ENCODE measurements at regions not wholly inside any gene's neighbourhood (a gene's known extent, or its start where the extent isn't known, plus 50 kb on each side); places are given as distances from the start of the nearest gene placed in this dataset.

DNA sequence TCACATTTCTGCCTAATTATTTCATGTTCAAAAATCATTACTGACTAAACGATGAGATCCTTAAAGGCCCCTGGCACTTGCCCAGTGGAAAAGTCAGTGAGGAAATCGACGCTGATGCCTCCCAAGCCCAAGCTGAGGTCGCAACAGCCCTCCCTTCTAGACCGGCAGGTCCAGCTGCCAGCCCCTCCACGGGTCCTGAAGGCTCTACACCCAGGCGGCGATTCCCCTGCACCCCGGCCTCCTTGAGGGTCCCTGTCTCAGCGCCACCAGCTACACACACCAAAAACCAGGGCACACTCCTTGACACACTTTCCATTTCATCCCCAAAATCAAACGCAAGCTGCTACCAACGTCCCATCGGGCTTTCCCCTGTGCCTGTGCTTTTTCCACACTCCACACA, 200.1 kb upstream of the RNF32 start:
- no peak overlapping the region for H3K27ac ChIP-seq
- TF ChIP-seq, protein P1, sequence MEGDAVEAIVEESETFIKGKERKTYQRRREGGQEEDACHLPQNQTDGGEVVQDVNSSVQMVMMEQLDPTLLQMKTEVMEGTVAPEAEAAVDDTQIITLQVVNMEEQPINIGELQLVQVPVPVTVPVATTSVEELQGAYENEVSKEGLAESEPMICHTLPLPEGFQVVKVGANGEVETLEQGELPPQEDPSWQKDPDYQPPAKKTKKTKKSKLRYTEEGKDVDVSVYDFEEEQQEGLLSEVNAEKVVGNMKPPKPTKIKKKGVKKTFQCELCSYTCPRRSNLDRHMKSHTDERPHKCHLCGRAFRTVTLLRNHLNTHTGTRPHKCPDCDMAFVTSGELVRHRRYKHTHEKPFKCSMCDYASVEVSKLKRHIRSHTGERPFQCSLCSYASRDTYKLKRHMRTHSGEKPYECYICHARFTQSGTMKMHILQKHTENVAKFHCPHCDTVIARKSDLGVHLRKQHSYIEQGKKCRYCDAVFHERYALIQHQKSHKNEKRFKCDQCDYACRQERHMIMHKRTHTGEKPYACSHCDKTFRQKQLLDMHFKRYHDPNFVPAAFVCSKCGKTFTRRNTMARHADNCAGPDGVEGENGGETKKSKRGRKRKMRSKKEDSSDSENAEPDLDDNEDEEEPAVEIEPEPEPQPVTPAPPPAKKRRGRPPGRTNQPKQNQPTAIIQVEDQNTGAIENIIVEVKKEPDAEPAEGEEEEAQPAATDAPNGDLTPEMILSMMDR (conservative IDR thresholded peaks at IDR 0.05; ENCODE audit: low read depth): no peak
- no peak for DNase-seq (ENCODE audit: low spot score)
- ChIA-PET POLR2A (ENCODE audit: low non-redundant PET) (no interaction called here), CTCF (no interaction called here)

DNA sequence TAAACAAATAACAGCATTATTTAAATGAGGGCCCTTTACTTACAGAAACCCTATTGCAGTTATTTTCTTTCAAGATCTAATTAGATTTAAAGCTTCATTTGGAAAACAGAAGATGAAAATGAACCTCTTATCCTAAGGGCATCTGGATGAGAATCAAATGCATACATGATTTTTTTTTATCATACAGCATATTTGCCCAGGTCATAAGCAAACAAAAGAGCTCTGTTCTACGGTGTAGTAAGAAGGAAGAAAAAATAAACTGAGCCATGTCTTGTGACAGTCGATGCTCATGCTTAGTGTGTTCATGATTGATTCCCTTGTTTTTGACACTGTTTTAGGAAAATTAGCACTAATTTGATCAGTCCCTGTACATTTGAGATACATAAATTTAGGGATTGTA, 202.6 kb upstream of the RNF32 start:
- POLR2A ChIA-PET (ENCODE audit: low non-redundant PET): no interaction called here
- CTCF ChIA-PET: interaction anchor here (0.6 kb wide), 2 partner anchors 35 to 83 kb away, joined by 3 to 4 read pairs; no protein-coding TSS in a partner anchor
- no peak for DNase-seq (ENCODE audit: low spot score)
- H3K27ac ChIP-seq: no peak overlapping the region
- TF ChIP-seq, protein P1 (conservative IDR thresholded peaks at IDR 0.05; ENCODE audit: low read depth): no peak

DNA sequence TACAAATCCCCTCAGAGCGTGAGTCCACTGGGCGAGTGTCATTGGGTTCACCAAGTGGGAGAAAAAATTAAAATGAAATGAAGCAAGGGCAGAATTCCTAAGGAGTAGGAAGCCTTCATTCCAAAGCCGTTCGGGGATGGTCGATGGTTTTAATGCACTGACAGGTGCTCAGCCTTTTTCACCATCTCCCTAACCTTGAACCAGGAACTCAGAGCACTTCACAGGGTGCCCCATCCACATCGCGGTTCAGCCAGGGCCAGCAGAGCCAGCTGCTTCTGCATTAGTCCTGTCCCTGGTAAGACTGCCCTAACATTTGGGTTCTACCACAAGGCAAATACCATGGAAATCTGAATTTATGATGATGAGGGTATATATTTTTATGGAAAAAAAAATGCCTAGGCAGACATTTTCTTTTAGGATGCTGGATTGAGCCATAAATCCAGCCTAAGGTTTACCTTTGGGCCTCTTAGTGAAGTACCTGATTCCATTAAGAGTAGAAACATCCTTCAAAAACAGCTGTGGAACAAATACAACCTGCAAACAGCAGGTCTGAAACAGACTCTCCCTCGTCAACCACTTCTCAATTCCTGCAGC, 203.5 kb upstream of the RNF32 start:
- no peak overlapping the region for H3K27ac ChIP-seq
- POLR2A ChIA-PET (ENCODE audit: low non-redundant PET): no interaction called here
- TF ChIP-seq, protein P1 (conservative IDR thresholded peaks at IDR 0.05; ENCODE audit: low read depth): no peak
- CTCF ChIA-PET: no interaction called here
- DNase-seq (ENCODE audit: low spot score): no peak

DNA sequence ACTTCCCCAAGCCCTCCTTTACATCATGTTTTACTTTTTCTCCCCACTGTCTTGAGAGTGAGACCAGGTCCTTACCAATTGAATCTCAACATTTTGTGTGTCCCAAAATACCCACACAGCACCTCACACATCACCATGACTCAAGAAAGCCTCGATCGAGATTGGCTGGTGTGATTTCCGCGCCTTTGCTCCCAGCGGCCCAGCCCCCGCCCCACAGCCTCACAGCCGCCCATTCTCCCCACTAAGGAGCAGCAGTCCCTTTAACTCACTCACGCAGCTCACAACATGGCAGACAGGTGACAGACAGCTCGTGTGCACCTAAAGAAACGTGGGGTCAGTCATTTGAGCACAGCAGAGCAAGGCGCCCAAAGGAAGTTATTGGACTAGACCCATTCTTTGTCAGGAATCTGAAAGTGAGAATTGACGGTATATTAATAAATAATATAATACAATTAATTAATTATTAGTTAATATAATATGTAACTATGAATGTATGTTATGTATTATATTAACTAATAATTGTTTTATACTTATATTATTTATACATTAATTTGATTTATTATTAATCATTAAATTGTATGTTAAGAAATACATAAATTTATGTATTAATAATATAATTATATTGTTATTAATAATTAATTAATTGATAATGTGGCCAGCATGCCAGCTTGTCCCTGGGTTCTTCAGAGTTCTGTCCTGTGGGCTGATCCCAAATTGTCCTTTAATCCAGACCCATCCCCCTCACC, 204.9 kb upstream of the RNF32 start:
- TF ChIP-seq, protein P1 (conservative IDR thresholded peaks at IDR 0.05; ENCODE audit: low read depth): no peak
- ChIA-PET CTCF (no interaction called here), POLR2A (ENCODE audit: low non-redundant PET) (no interaction called here)
- DNase-seq (ENCODE audit: low spot score): no peak
- no peak overlapping the region for H3K27ac ChIP-seq

DNA sequence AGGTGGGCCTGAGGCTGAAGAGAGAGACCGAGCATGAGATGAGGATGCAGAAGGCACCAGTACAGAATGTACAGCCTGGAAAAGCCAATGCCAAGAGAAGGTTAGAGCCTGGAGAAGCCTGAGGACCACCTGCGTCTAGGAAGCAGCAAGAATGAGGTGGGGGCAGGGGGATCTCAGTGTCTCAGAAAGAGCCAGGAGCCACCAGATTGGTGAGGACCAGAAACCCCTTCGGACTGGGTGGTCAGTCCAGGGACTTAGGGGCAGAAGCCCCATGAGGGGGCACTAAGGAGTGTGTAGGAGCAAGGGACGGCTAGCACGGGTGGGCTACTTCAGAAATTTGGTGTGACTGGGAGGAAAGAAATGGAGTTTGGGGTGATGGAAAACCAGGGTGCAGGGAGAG, 205.9 kb upstream of the RNF32 start:
- TF ChIP-seq, protein P1 (conservative IDR thresholded peaks at IDR 0.05; ENCODE audit: low read depth): no peak
- H3K27ac ChIP-seq: no peak overlapping the region
- POLR2A ChIA-PET (ENCODE audit: low non-redundant PET): no interaction called here
- no peak for DNase-seq (ENCODE audit: low spot score)
- CTCF ChIA-PET: no interaction called here

DNA sequence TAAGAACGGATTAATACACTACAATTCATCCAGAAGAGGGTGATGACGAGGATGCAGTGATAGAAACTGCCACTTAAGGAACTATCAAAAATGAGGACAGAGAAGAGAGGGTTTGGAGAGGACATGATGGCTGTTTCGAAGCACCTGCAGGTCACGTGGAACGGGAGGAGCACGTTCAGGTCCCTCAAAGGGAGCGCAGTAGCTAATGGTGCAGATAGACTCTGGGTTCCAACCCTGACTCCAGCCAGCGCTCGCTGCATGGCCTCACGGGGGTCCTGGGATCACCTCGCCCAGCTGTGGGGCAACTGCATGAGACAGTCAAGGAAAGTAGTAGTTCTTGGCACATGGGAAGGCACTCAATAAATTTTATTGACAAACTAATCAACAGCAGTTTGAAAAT, 208.6 kb upstream of the RNF32 start:
- TF ChIP-seq, protein P1 (conservative IDR thresholded peaks at IDR 0.05; ENCODE audit: low read depth): no peak
- no peak for DNase-seq (ENCODE audit: low spot score)
- CTCF ChIA-PET: interaction anchor here (0.7 kb wide), 1 partner anchor 26 kb away, joined by 3 read pairs; no protein-coding TSS in a partner anchor
- H3K27ac ChIP-seq: no peak overlapping the region
- POLR2A ChIA-PET (ENCODE audit: low non-redundant PET): no interaction called here

All from RWPE1 (cell line).